GM23338 (cell line): ENCODE measurements at regions not wholly inside any gene's neighbourhood (a gene's known extent, or its start where the extent isn't known, plus 50 kb on each side); places are given as distances from the start of the nearest gene placed in this dataset.
A peak's percentile ranks its signal among the peaks of the same experiment; 100 is the strongest.

Source experiments
- ATAC-seq: fragments of 200-7000 bp; cut with Tn5 transposase; 3 replicates; pipeline ENCODE4 v1.9.1; 2020
- DNase-seq: peaks from one replicate; pipeline ENCODE4 v3.0.0-alpha.2; 2015; ENCODE audit warnings: low spot score
- H2AFZ ChIP-seq: fragments of 200-600 bp; sonication (generic); 2 replicates; pipeline ENCODE4 v1.8.0; 2016; ENCODE audit warnings: antibody characterized with exemption, mild to moderate bottlenecking, moderate library complexity
- H3F3A ChIP-seq: fragments of 200-600 bp; sonication (generic); replicated peaks from 2 replicates; pipeline ENCODE4 v1.8.0; 2017; ENCODE audit warnings: antibody characterized with exemption, mixed run types, low read depth
- H3K27ac ChIP-seq: fragments of 200-600 bp; sonication (generic); 2 replicates; pipeline ENCODE4 v1.6.1; 2016; ENCODE audit warnings: low read depth
- H3K27me3 ChIP-seq: fragments of 200-600 bp; sonication (generic); 2 replicates; pipeline ENCODE4 v1.8.0; 2016; ENCODE audit warnings: mild to moderate bottlenecking, mixed run types, moderate library complexity; ENCODE audit not compliant: insufficient read depth
- H3K36me3 ChIP-seq: fragments of 200-600 bp; sonication (generic); 2 replicates; pipeline ENCODE4 v1.8.0; 2016; ENCODE audit warnings: mild to moderate bottlenecking; ENCODE audit not compliant: insufficient read depth
- H3K4me1 ChIP-seq: fragments of 200-600 bp; sonication (generic); 2 replicates; pipeline ENCODE4 v1.8.0; 2016; ENCODE audit warnings: mild to moderate bottlenecking, moderate library complexity; ENCODE audit not compliant: insufficient read depth
- H3K4me2 ChIP-seq: fragments of 200-600 bp; sonication (generic); 2 replicates; pipeline ENCODE4 v1.7.1; 2017; ENCODE audit warnings: mixed run types
- H3K4me3 ChIP-seq: fragments of 200-600 bp; sonication (generic); 2 replicates; pipeline ENCODE4 v1.6.1; 2016; ENCODE audit warnings: mixed run types
- H3K79me2 ChIP-seq: fragments of 200-600 bp; sonication (generic); replicated peaks from 2 replicates; pipeline ENCODE4 v1.8.0; 2017; ENCODE audit warnings: mild to moderate bottlenecking; ENCODE audit not compliant: insufficient read depth
- H3K9me2 ChIP-seq: fragments of 200-600 bp; sonication (generic); 2 replicates; pipeline ENCODE4 v1.8.0; 2017; ENCODE audit not compliant: insufficient read depth
- H4K20me1 ChIP-seq: fragments of 200-600 bp; sonication (generic); replicated peaks from 2 replicates; pipeline ENCODE4 v1.8.0; 2017; ENCODE audit warnings: mild to moderate bottlenecking; ENCODE audit not compliant: insufficient read depth
- H3K27ac Mint-ChIP-seq: 2 replicates; pipeline ENCODE4 v1.8.0; 2020; ENCODE audit warnings: inconsistent platforms, mild to moderate bottlenecking, moderate library complexity, mixed read lengths
- H3K27me3 Mint-ChIP-seq: 3 replicates; pipeline ENCODE4 v1.8.0; 2022; ENCODE audit warnings: low read depth, mild to moderate bottlenecking, moderate library complexity, mixed read lengths, inconsistent platforms; ENCODE audit not compliant: insufficient read depth, poor library complexity
- H3K36me3 Mint-ChIP-seq: 3 replicates; pipeline ENCODE4 v1.8.0; 2021; ENCODE audit warnings: low read depth, mild to moderate bottlenecking, inconsistent platforms, moderate library complexity, mixed read lengths
- H3K4me1 Mint-ChIP-seq: 3 replicates; pipeline ENCODE4 v1.8.0; 2020; ENCODE audit warnings: mild to moderate bottlenecking, inconsistent platforms, mixed read lengths
- H3K4me3 Mint-ChIP-seq: 3 replicates; pipeline ENCODE4 v1.8.0; 2021; ENCODE audit warnings: moderate library complexity, mild to moderate bottlenecking, inconsistent platforms, mixed read lengths
- H3K9me3 Mint-ChIP-seq: 3 replicates; pipeline ENCODE4 v1.8.0; 2020; ENCODE audit warnings: moderate library complexity, mild to moderate bottlenecking, inconsistent platforms, mixed read lengths
- EZH2phosphoT487 ChIP-seq: fragments of 200-600 bp; sonication (generic); IDR thresholded peaks from one replicate; pipeline ENCODE4 v1.8.1; 2018; ENCODE audit warnings: antibody characterized with exemption; ENCODE audit not compliant: unreplicated experiment
- JUNB ChIP-seq: IDR thresholded peaks from one replicate; pipeline ENCODE4 v1.6.1; 2016; ENCODE audit warnings: antibody characterized with exemption; ENCODE audit not compliant: unreplicated experiment
- NANOG ChIP-seq: IDR thresholded peaks from 2 replicates; pipeline ENCODE4 v1.6.1; 2016; ENCODE audit warnings: antibody characterized with exemption, borderline replicate concordance
- ZNF114 ChIP-seq: fragments of 250-450 bp; sonication (Bioruptor Pico); IDR thresholded peaks from 2 replicates; pipeline ENCODE4 v1.5.0; 2020; ENCODE audit warnings: mild to moderate bottlenecking, moderate library complexity
- ZNF331 ChIP-seq: fragments of 250-450 bp; sonication (Bioruptor Pico); IDR thresholded peaks from 2 replicates; pipeline ENCODE4 v1.5.0; 2020; ENCODE audit warnings: low read depth, mild to moderate bottlenecking, moderate library complexity
- TF ChIP-seq, protein P1 (sequence below): fragments of 250-450 bp; sonication (Bioruptor Pico); IDR thresholded peaks from 2 replicates; pipeline ENCODE4 v1.5.0; 2020; ENCODE audit warnings: mild to moderate bottlenecking, moderate library complexity
- TF ChIP-seq, protein P2 (sequence below): IDR thresholded peaks from one replicate; pipeline ENCODE4 v1.6.1; 2018; ENCODE audit warnings: antibody characterized with exemption; ENCODE audit not compliant: unreplicated experiment

DNA sequence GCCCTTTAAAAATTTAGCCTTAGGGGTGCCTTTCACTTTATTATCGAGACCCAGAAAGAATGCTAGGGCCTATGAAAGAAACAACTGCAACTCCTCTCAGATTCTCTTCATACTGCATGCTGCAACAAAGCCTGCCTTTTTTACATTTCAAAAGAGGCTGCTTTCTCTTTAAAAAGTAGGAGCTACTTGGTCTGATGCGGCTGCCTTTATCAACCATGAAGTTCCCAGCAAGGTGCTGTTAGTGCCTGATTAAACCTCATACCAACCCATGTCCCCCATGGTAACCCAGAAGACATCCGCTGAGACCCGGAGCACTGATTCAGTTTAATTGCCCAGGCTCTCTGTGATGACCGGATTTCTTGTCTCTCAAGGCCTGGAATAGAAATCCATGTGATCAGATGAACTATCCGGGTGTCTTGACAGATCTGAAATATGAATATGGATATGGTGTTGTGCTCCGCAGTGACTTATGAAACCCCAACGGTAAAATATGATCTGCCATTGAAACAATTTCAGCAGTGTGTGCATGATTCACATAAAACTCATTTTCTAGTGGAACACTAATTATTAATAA is 368.3 kb downstream of the ZNF521 start:
- no peak overlapping the region for H2AFZ ChIP-seq
- H3K9me2 ChIP-seq: peaks cover 1% of the 10 kb centered on the region; the same call in 1 of the 2 replicates
- H4K20me1 ChIP-seq: no peaks in the 10 kb centered on the region
- DNase-seq: peak; percentile 76
- H3K9me3 Mint-ChIP-seq: no peaks in the 10 kb centered on the region
- H3F3A ChIP-seq: no peaks in the 10 kb centered on the region
- ATAC-seq: peak; percentile 72
- H3K27me3 Mint-ChIP-seq: peaks cover 15% of the 10 kb centered on the region
- 0 out of 2 replicates have a peak overlapping the region, but pooled peaks have one; percentile 46 for H3K27ac ChIP-seq
- H3K4me3 Mint-ChIP-seq: no peak overlapping the region
- peak overlapping the region; percentile 4; the same call in 1 of the 2 replicates for H3K4me2 ChIP-seq
- H3K4me1 ChIP-seq: peaks cover 55% of the 10 kb centered on the region
- H3K79me2 ChIP-seq: no peaks in the 10 kb centered on the region
- no peaks in the 10 kb centered on the region for H3K27me3 ChIP-seq
- 0 out of 2 replicates have a peak overlapping the region, but pooled peaks have one; percentile 6 for H3K4me3 ChIP-seq
- H3K27ac Mint-ChIP-seq: 0 out of 2 replicates have a peak overlapping the region, but pooled peaks have one; percentile 6
- H3K36me3 Mint-ChIP-seq: no peaks in the 10 kb centered on the region
- TF ChIP-seq ZNF331 (CRISPR knock-in tag): no peak
- TF ChIP-seq, protein P1, sequence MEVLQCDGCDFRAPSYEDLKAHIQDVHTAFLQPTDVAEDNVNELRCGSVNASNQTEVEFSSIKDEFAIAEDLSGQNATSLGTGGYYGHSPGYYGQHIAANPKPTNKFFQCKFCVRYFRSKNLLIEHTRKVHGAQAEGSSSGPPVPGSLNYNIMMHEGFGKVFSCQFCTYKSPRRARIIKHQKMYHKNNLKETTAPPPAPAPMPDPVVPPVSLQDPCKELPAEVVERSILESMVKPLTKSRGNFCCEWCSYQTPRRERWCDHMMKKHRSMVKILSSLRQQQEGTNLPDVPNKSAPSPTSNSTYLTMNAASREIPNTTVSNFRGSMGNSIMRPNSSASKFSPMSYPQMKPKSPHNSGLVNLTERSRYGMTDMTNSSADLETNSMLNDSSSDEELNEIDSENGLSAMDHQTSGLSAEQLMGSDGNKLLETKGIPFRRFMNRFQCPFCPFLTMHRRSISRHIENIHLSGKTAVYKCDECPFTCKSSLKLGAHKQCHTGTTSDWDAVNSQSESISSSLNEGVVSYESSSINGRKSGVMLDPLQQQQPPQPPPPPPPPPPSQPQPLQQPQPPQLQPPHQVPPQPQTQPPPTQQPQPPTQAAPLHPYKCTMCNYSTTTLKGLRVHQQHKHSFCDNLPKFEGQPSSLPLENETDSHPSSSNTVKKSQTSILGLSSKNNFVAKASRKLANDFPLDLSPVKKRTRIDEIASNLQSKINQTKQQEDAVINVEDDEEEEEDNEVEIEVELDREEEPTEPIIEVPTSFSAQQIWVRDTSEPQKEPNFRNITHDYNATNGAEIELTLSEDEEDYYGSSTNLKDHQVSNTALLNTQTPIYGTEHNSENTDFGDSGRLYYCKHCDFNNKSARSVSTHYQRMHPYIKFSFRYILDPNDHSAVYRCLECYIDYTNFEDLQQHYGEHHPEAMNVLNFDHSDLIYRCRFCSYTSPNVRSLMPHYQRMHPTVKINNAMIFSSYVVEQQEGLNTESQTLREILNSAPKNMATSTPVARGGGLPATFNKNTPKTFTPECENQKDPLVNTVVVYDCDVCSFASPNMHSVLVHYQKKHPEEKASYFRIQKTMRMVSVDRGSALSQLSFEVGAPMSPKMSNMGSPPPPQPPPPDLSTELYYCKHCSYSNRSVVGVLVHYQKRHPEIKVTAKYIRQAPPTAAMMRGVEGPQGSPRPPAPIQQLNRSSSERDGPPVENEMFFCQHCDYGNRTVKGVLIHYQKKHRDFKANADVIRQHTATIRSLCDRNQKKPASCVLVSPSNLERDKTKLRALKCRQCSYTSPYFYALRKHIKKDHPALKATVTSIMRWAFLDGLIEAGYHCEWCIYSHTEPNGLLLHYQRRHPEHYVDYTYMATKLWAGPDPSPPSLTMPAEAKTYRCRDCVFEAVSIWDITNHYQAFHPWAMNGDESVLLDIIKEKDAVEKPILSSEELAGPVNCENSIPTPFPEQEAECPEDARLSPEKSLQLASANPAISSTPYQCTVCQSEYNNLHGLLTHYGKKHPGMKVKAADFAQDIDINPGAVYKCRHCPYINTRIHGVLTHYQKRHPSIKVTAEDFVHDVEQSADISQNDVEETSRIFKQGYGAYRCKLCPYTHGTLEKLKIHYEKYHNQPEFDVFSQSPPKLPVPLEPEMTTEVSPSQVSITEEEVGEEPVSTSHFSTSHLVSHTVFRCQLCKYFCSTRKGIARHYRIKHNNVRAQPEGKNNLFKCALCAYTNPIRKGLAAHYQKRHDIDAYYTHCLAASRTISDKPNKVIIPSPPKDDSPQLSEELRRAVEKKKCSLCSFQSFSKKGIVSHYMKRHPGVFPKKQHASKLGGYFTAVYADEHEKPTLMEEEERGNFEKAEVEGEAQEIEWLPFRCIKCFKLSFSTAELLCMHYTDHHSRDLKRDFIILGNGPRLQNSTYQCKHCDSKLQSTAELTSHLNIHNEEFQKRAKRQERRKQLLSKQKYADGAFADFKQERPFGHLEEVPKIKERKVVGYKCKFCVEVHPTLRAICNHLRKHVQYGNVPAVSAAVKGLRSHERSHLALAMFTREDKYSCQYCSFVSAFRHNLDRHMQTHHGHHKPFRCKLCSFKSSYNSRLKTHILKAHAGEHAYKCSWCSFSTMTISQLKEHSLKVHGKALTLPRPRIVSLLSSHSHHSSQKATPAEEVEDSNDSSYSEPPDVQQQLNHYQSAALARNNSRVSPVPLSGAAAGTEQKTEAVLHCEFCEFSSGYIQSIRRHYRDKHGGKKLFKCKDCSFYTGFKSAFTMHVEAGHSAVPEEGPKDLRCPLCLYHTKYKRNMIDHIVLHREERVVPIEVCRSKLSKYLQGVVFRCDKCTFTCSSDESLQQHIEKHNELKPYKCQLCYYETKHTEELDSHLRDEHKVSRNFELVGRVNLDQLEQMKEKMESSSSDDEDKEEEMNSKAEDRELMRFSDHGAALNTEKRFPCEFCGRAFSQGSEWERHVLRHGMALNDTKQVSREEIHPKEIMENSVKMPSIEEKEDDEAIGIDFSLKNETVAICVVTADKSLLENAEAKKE (CRISPR knock-in tag): peak; percentile 84
- no peaks in the 10 kb centered on the region for H3K36me3 ChIP-seq
- peaks cover 73% of the 10 kb centered on the region for H3K4me1 Mint-ChIP-seq

DNA sequence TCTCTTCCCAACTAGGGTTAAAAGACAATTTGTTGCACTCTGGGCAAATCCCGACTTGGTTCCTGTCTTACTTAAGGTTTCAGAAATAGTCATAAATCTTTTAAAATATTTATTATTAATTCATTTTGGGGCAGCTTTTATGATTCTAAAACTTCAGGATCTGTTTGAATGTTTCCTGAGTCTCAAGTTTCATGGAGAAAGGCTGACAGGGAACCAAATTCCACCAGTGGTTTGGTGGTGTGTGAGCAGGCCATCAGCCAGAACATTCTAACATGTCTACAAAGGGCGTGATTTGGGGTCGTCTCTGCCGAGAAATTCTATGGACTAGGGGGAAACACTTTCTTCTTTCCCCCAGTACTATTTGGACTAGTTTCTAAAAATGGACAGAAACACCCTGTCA is 366.4 kb downstream of the ZNF521 start:
- H3K27ac Mint-ChIP-seq: no peak overlapping the region
- Histone ChIP-seq H4K20me1 (no peaks in the 10 kb centered on the region), H3F3A (no peaks in the 10 kb centered on the region), H3K4me1 (peaks cover 48% of the 10 kb centered on the region), H3K4me3 (no peak overlapping the region), H3K36me3 (no peaks in the 10 kb centered on the region), H3K27me3 (no peaks in the 10 kb centered on the region), H3K27ac (no peak overlapping the region), H3K4me2 (no peak overlapping the region), H3K79me2 (no peaks in the 10 kb centered on the region), H3K9me2 (no peaks in the 10 kb centered on the region), H2AFZ (no peak overlapping the region)
- no peak for ATAC-seq
- H3K4me1 Mint-ChIP-seq: peaks cover 64% of the 10 kb centered on the region
- peaks cover 12% of the 10 kb centered on the region for H3K27me3 Mint-ChIP-seq
- H3K9me3 Mint-ChIP-seq: no peaks in the 10 kb centered on the region
- DNase-seq: no peak
- H3K36me3 Mint-ChIP-seq: no peaks in the 10 kb centered on the region
- H3K4me3 Mint-ChIP-seq: no peak overlapping the region
- TF ChIP-seq NANOG: no peak
- TF ChIP-seq, protein P2, sequence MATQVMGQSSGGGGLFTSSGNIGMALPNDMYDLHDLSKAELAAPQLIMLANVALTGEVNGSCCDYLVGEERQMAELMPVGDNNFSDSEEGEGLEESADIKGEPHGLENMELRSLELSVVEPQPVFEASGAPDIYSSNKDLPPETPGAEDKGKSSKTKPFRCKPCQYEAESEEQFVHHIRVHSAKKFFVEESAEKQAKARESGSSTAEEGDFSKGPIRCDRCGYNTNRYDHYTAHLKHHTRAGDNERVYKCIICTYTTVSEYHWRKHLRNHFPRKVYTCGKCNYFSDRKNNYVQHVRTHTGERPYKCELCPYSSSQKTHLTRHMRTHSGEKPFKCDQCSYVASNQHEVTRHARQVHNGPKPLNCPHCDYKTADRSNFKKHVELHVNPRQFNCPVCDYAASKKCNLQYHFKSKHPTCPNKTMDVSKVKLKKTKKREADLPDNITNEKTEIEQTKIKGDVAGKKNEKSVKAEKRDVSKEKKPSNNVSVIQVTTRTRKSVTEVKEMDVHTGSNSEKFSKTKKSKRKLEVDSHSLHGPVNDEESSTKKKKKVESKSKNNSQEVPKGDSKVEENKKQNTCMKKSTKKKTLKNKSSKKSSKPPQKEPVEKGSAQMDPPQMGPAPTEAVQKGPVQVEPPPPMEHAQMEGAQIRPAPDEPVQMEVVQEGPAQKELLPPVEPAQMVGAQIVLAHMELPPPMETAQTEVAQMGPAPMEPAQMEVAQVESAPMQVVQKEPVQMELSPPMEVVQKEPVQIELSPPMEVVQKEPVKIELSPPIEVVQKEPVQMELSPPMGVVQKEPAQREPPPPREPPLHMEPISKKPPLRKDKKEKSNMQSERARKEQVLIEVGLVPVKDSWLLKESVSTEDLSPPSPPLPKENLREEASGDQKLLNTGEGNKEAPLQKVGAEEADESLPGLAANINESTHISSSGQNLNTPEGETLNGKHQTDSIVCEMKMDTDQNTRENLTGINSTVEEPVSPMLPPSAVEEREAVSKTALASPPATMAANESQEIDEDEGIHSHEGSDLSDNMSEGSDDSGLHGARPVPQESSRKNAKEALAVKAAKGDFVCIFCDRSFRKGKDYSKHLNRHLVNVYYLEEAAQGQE: no peak
- no peak for TF ChIP-seq EZH2phosphoT487
- no peak for TF ChIP-seq JUNB
- TF ChIP-seq ZNF114 (CRISPR knock-in tag): no peak
